Calu3 (cell line): ENCODE measurements at regions not wholly inside any gene's neighbourhood (a gene's known extent, or its start where the extent isn't known, plus 50 kb on each side); places are given as distances from the start of the nearest gene placed in this dataset.

ENCODE experiments used
- BruUV-seq: library from RNA; stranded (reverse); fragments of 400-500 nt; replicated peaks from 2 replicates; lab custom pipeline; 2021; lab: Mats Ljungman, UMichigan
- CTCF ChIA-PET: fragments of 300-600 bp; sonication (Branson Sonifier 250); formaldehyde crosslinking; loops from one replicate; lab custom pipeline; 2022; ENCODE audit warnings: antibody characterized with exemption; lab: Charles Lee
- DNase-seq: peaks from one replicate; pipeline ENCODE4 v3.0.0; 2022
- H3K27ac Mint-ChIP-seq: one replicate; pipeline ENCODE4 v1.8.0; 2022; ENCODE audit warnings: mixed read lengths; ENCODE audit not compliant: unreplicated experiment
- H3K27me3 Mint-ChIP-seq: one replicate; pipeline ENCODE4 v1.8.0; 2022; ENCODE audit warnings: mixed read lengths; ENCODE audit not compliant: unreplicated experiment
- H3K36me3 Mint-ChIP-seq: one replicate; pipeline ENCODE4 v1.8.0; 2022; ENCODE audit warnings: mild to moderate bottlenecking, moderate library complexity, mixed read lengths; ENCODE audit not compliant: insufficient read depth, unreplicated experiment
- H3K4me1 Mint-ChIP-seq: one replicate; pipeline ENCODE4 v1.8.0; 2022; ENCODE audit warnings: mild to moderate bottlenecking, low read depth, mixed read lengths; ENCODE audit not compliant: unreplicated experiment
- H3K4me3 Mint-ChIP-seq: one replicate; pipeline ENCODE4 v1.8.0; 2022; ENCODE audit warnings: mild to moderate bottlenecking, low read depth, moderate library complexity, mixed read lengths; ENCODE audit not compliant: unreplicated experiment
- H3K9me3 Mint-ChIP-seq: one replicate; pipeline ENCODE4 v1.8.0; 2022; ENCODE audit warnings: low read depth, mixed read lengths; ENCODE audit not compliant: unreplicated experiment
- intact Hi-C: fragments of 100-400 bp; cut with micrococcal nuclease; formaldehyde crosslinking; loops from one replicate; pipeline ENCODE4 v1.10.0; 2022; ENCODE audit not compliant: unreplicated experiment
- TF ChIP-seq, protein P1 (sequence below): fragments of 200-600 bp; IDR thresholded peaks from one replicate; pipeline ENCODE4 v1.8.0; 2022; ENCODE audit warnings: antibody characterized with exemption; ENCODE audit not compliant: unreplicated experiment

- Mint-ChIP-seq H3K9me3 (no peaks in the 10 kb centered on the region), H3K4me1 (no peaks in the 10 kb centered on the region), H3K36me3 (no peaks in the 10 kb centered on the region), H3K4me3 (no peak overlapping the region), H3K27me3 (peaks cover 54% of the 10 kb centered on the region), H3K27ac (no peak overlapping the region)
- DNase-seq = no peak
- intact Hi-C loops = no loop called here
- TF ChIP-seq, protein P1, sequence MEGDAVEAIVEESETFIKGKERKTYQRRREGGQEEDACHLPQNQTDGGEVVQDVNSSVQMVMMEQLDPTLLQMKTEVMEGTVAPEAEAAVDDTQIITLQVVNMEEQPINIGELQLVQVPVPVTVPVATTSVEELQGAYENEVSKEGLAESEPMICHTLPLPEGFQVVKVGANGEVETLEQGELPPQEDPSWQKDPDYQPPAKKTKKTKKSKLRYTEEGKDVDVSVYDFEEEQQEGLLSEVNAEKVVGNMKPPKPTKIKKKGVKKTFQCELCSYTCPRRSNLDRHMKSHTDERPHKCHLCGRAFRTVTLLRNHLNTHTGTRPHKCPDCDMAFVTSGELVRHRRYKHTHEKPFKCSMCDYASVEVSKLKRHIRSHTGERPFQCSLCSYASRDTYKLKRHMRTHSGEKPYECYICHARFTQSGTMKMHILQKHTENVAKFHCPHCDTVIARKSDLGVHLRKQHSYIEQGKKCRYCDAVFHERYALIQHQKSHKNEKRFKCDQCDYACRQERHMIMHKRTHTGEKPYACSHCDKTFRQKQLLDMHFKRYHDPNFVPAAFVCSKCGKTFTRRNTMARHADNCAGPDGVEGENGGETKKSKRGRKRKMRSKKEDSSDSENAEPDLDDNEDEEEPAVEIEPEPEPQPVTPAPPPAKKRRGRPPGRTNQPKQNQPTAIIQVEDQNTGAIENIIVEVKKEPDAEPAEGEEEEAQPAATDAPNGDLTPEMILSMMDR = no peak
- CTCF ChIA-PET = no interaction called here
- BruUV-seq = no TSS peak
These were observed 160.6 kb downstream of the AIPL1 start for GRCh38 chr17:6274310-6274709.

GRCh38 chr17:6269478-6269877 lies 165.4 kb downstream of the AIPL1 start:
- Mint-ChIP-seq H3K9me3 (no peaks in the 10 kb centered on the region), H3K27ac (no peak overlapping the region), H3K4me1 (no peaks in the 10 kb centered on the region), H3K36me3 (no peaks in the 10 kb centered on the region), H3K4me3 (no peak overlapping the region), H3K27me3 (peaks cover 44% of the 10 kb centered on the region)
- CTCF ChIA-PET = interaction anchor here (1.0 kb wide), 1 partner anchor 143 kb away, joined by 3 read pairs; no protein-coding TSS in a partner anchor
- peak; percentile 51 for DNase-seq
- intact Hi-C loops = no loop called here
- no TSS peak for BruUV-seq
- TF ChIP-seq, protein P1 = no peak

- H3K36me3 Mint-ChIP-seq = peaks cover 4% of the 10 kb centered on the region
- no peaks in the 10 kb centered on the region for H3K9me3 Mint-ChIP-seq
- TF ChIP-seq, protein P1 = no peak
- CTCF ChIA-PET = no interaction called here
- no peak overlapping the region for H3K4me3 Mint-ChIP-seq
- H3K27ac Mint-ChIP-seq = no peak overlapping the region
- peaks cover 97% of the 10 kb centered on the region for H3K27me3 Mint-ChIP-seq
- no peaks in the 10 kb centered on the region for H3K4me1 Mint-ChIP-seq
- DNase-seq = no peak
- no TSS peak for BruUV-seq
- intact Hi-C loops = no loop called here
These were observed 173.5 kb downstream of the AIPL1 start for GRCh38 chr17:6261466-6261865.

GRCh38 chr17:6259899-6260298 lies 175.0 kb downstream of the AIPL1 start:
- intact Hi-C loops = no loop called here
- TF ChIP-seq, protein P1 = no peak
- Mint-ChIP-seq H3K27me3 (peaks cover 94% of the 10 kb centered on the region), H3K4me3 (no peak overlapping the region), H3K27ac (no peak overlapping the region), H3K9me3 (no peaks in the 10 kb centered on the region), H3K36me3 (peaks cover 4% of the 10 kb centered on the region), H3K4me1 (no peaks in the 10 kb centered on the region)
- DNase-seq = no peak
- no TSS peak for BruUV-seq
- CTCF ChIA-PET = interaction anchor here (0.7 kb wide), 1 partner anchor 19 kb away, joined by 3 read pairs; no protein-coding TSS in a partner anchor
